Common myeloid progenitor, CD34-positive (primary cell): ENCODE measurements at regions not wholly inside any gene's neighbourhood (a gene's known extent, or its start where the extent isn't known, plus 50 kb on each side); places are given as distances from the start of the nearest gene placed in this dataset.

Experiments used
- CTCF ChIA-PET: fragments of 350-600 bp; sonication (Branson Sonifier 250); formaldehyde crosslinking; loops from one replicate; lab custom pipeline; 2021; ENCODE audit warnings: antibody characterized with exemption; lab: Charles Lee
- POLR2A ChIA-PET: fragments of 350-600 bp; sonication (Branson Sonifier 250); formaldehyde crosslinking; loops from one replicate; lab custom pipeline; 2021; ENCODE audit warnings: antibody characterized with exemption; lab: Charles Lee
- DNase-seq, 3 donors: peaks; one replicate each; pipeline versions ENCODE4 v3.0.0 to v3.0.0-alpha.2; 2013
- H3K27ac ChIP-seq, 2 experiments: 1 replicate in 1 of 2; 2 replicates in 1 of 2; pipeline ENCODE4 v1.7.0; 2013; ENCODE audit warnings: inconsistent platforms in 2 of 2, low read length in 2 of 2, mild to moderate bottlenecking in 2 of 2, low read depth in 1 of 2, moderate library complexity in 1 of 2; ENCODE audit not compliant: severe bottlenecking in 2 of 2, insufficient read depth in 1 of 2, poor library complexity in 1 of 2
- H3K27me3 ChIP-seq, 5 experiments: replicated peaks in 2 of 5; 1 replicate in 3 of 5; 2 replicates in 2 of 5; pipeline versions ENCODE4 v1.6.1 to v1.7.0; 2013; ENCODE audit warnings: low read length in 4 of 5, mild to moderate bottlenecking in 2 of 5, moderate library complexity in 2 of 5, inconsistent platforms in 1 of 5; ENCODE audit not compliant: insufficient read depth in 5 of 5, control insufficient read depth in 4 of 5
- H3K36me3 ChIP-seq, 4 experiments: 1 replicate in 2 of 4; 2 replicates in 2 of 4; pipeline versions ENCODE4 v1.6.1 to v1.7.0; 2013; ENCODE audit warnings: low read length in 3 of 4, control low read depth in 1 of 4, mild to moderate bottlenecking in 1 of 4; ENCODE audit not compliant: control insufficient read depth in 4 of 4, insufficient read depth in 4 of 4
- H3K4me1 ChIP-seq, 4 experiments: 1 replicate in 3 of 4; 2 replicates in 1 of 4; pipeline versions ENCODE4 v1.6.1 to v1.7.1; 2013; ENCODE audit warnings: low read length in 3 of 4, mild to moderate bottlenecking in 3 of 4, control low read depth in 1 of 4, inconsistent platforms in 1 of 4, moderate library complexity in 1 of 4; ENCODE audit not compliant: control insufficient read depth in 4 of 4, insufficient read depth in 4 of 4; ENCODE audit errors: control extremely low read depth in 1 of 4
- H3K4me3 ChIP-seq, 7 experiments: 1 replicate in 4 of 7; 2 replicates in 3 of 7; pipeline versions ENCODE4 v1.5.1 to v1.7.0; 2013; ENCODE audit warnings: mild to moderate bottlenecking in 7 of 7, low read length in 6 of 7, moderate library complexity in 6 of 7, inconsistent platforms in 2 of 7, low read depth in 2 of 7, control low read depth in 1 of 7; ENCODE audit not compliant: insufficient read depth in 4 of 7, control insufficient read depth in 1 of 7; ENCODE audit errors: extremely low read depth in 1 of 7
- H3K9me3 ChIP-seq, 5 experiments: 1 replicate in 4 of 5; 2 replicates in 1 of 5; pipeline versions ENCODE4 v1.6.1 to v1.7.1; 2013; ENCODE audit warnings: low read length in 4 of 5, mild to moderate bottlenecking in 2 of 5, inconsistent platforms in 1 of 5, low read depth in 1 of 5, moderate library complexity in 1 of 5; ENCODE audit not compliant: control insufficient read depth in 4 of 5, insufficient read depth in 2 of 5; ENCODE audit errors: control extremely low read depth in 1 of 5
- WGBS: methylation state at CpG from one replicate; pipeline ENCODE4 v1.1.5; 2013; ENCODE audit not compliant: insufficient coverage; 5-methylcytosine and 5-hydroxymethylcytosine counted together

GRCh38 chr1:199786695-199787094, 240.8 kb upstream of the NR5A2 start:
- ChIA-PET POLR2A (no interaction called here), CTCF (no interaction called here)
- H3K27ac ChIP-seq = no peak overlapping the region
- no peaks in the 10 kb centered on the region for H3K36me3 ChIP-seq
- 100% methylated on average over 1 of the region's 3 CpGs for WGBS
- no peak for DNase-seq
- H3K27me3 ChIP-seq = no peaks in the 10 kb centered on the region
- H3K4me3 ChIP-seq = no peak overlapping the region
- no peaks in the 10 kb centered on the region for H3K9me3 ChIP-seq
- H3K4me1 ChIP-seq = no peaks in the 10 kb centered on the region

DNA sequence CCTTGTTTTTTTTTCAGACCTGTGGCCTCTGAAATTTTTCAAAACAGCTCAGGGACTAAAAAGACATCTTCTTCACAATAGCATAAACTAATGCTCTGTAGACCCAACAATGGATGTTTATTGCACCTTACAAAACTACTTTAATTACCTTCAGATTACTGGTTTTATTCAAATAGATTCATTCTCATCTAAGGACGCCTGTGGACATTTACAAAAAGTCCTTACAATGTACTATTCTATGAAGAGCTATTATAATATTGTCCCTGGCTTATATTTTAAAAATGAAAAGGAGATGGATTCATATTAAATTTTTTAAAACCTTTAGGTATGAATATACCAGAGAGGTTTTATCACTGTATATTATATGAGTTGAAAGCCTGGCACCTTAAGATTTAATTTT, 238.4 kb upstream of the NR5A2 start:
- no CpG with 5 or more reads among the region's 1 CpG for WGBS
- no peaks in the 10 kb centered on the region for H3K27me3 ChIP-seq
- DNase-seq = no peak
- no peaks in the 10 kb centered on the region for H3K36me3 ChIP-seq
- POLR2A ChIA-PET = no interaction called here
- no peaks in the 10 kb centered on the region for H3K4me1 ChIP-seq
- CTCF ChIA-PET = no interaction called here
- H3K9me3 ChIP-seq = peaks cover 0 to 3% (median 0%) of the 10 kb centered on the region in 5 experiments
- H3K27ac ChIP-seq = no peak overlapping the region
- H3K4me3 ChIP-seq = no peak overlapping the region

DNA sequence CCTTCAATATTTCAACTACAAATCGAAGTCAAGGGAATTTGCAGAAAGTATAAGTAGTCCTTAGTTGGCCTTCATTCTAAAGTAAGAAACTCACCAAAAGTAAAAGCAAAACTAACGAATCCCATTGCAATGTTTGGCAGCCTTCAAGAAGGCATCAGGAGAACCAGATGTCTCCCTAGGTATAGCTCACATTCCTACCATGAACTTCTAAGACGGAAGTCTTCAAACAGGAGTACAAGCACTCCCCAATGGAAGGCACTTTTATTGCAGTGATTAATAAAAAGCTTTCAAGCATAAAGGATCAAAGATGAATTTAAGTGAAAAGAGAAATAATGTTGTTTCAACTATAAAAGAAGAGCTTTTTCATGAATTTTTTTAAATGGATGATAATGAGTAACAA, 236.0 kb upstream of the NR5A2 start:
- ChIA-PET POLR2A (no interaction called here), CTCF (no interaction called here)
- WGBS = 100% methylated on average over 2 of the region's 3 CpGs
- H3K27me3 ChIP-seq = no peaks in the 10 kb centered on the region
- H3K4me3 ChIP-seq = no peak overlapping the region
- H3K27ac ChIP-seq = no peak overlapping the region
- H3K4me1 ChIP-seq = no peaks in the 10 kb centered on the region
- H3K36me3 ChIP-seq = no peaks in the 10 kb centered on the region
- peaks cover 0 to 3% (median 0%) of the 10 kb centered on the region in 5 experiments for H3K9me3 ChIP-seq
- no peak for DNase-seq

DNA sequence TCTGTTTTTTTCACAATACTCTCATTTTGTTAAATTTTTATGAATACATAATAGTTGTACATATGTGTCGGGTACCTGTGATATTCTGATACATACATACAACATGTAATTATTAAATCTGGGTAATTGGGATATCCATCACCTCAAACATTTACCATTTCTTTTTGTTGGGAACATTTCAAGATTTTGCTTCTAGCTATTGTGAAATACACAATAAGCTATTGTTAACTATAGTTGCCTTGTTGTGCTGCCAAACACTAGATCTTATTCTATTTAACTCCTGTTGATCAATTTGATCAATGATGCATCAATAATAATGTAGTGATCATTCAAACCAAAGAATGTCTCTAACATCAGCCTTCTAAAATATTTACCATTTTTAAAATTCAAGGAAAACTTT, 234.6 kb upstream of the NR5A2 start:
- no peaks in the 10 kb centered on the region for H3K36me3 ChIP-seq
- CTCF ChIA-PET = interaction anchor here (0.5 kb wide), 1 partner anchor 35 kb away, joined by 3 read pairs; no protein-coding TSS in a partner anchor
- WGBS = no CpG with 5 or more reads among the region's 1 CpG
- H3K27me3 ChIP-seq = no peaks in the 10 kb centered on the region
- H3K4me3 ChIP-seq = no peak overlapping the region
- POLR2A ChIA-PET = no interaction called here
- DNase-seq = no peak
- no peak overlapping the region for H3K27ac ChIP-seq
- H3K4me1 ChIP-seq = no peaks in the 10 kb centered on the region
- peaks cover 0 to 3% (median 0%) of the 10 kb centered on the region in 5 experiments for H3K9me3 ChIP-seq

DNA sequence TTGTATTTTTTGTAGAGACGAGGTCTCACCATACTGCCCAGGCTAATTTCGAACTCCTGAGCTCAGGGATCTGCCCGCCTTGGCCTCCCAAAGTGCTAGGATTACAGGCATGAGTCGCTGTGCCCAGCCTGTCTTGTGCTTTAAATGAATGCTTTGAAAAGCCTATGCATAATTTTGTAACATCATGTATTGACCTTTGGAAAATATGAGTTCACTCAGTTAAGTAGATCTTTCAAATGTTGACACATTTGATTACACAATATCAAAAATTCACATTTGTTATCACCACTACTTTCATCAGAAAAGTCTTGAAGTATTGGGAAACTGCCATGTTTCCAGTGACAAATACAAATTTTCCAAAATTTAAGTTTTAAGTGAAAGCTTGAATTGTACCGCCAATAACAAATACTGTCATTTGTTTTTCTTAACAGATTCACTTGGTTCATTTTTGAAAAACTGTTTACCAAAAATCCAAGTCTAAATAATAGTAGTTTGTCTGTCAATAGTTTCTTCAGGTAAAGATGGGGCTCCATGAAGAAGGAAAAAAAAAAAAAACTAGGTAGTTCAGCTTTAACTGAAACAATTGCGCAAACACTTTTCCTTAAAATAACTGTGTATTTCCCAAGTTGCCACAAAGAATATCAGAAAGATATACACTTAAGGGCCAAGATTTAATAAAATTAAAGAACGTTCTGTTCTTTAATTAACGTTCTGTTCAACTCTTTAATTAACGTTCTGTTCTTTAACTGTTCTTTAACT, 233.2 kb upstream of the NR5A2 start:
- ChIA-PET CTCF (no interaction called here), POLR2A (no interaction called here)
- Histone ChIP-seq H3K4me1 (no peaks in the 10 kb centered on the region), H3K36me3 (no peaks in the 10 kb centered on the region), H3K27ac (no peak overlapping the region), H3K9me3 (peaks cover 0 to 3% (median 0%) of the 10 kb centered on the region in 5 experiments), H3K27me3 (no peaks in the 10 kb centered on the region), H3K4me3 (no peak overlapping the region)
- WGBS = 96% methylated on average over 8 of the region's 9 CpGs
- DNase-seq = no peak

- Histone ChIP-seq H3K9me3 (no peaks in the 10 kb centered on the region), H3K27ac (no peak overlapping the region), H3K4me1 (no peaks in the 10 kb centered on the region), H3K27me3 (no peaks in the 10 kb centered on the region), H3K36me3 (no peaks in the 10 kb centered on the region), H3K4me3 (no peak overlapping the region)
- ChIA-PET CTCF (no interaction called here), POLR2A (no interaction called here)
- DNase-seq = no peak
- WGBS = 100% methylated on average over 8 of the region's 8 CpGs
Observed at GRCh38 chr1:199799116-199799515, 228.4 kb upstream of the NR5A2 start.

DNA sequence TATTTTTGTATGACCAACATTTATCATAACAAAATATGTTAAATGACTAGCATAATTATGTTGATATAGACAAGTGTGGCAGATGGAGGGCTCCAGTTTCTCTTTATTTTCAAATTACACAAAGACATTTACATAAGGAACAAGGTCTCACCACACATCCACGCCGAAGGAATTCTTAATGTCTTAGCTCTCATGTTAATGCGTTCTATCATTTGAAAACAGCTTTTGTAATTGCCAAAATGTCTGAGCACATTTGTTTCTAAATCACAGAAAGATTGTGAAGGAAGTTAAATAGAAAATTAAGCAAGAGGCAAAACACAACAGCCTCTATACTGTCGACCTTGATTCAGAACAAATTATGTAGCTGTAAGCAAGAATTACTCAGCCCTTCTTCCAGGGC, 223.0 kb upstream of the NR5A2 start:
- Histone ChIP-seq H3K27me3 (no peaks in the 10 kb centered on the region), H3K9me3 (no peaks in the 10 kb centered on the region), H3K36me3 (no peaks in the 10 kb centered on the region), H3K4me3 (no peak overlapping the region), H3K27ac (no peak overlapping the region), H3K4me1 (no peaks in the 10 kb centered on the region)
- POLR2A ChIA-PET = no interaction called here
- CTCF ChIA-PET = interaction anchor here (1.6 kb wide), 1 partner anchor 8 kb away, joined by 6 read pairs; no protein-coding TSS in a partner anchor
- DNase-seq = no peak
- no CpG with 5 or more reads among the region's 4 CpGs for WGBS
